GM21529 (cell line): ENCODE measurements at regions not wholly inside any gene's neighbourhood (a gene's known extent, or its start where the extent isn't known, plus 50 kb on each side); places are given as distances from the start of the nearest gene placed in this dataset.
"Not testable (repeated sequence)": the region's sequence is repeated elsewhere in the genome, so short reads cannot be mapped to it uniquely, and the experiment has no call there.

ENCODE experiments used
- ATAC-seq: cut with Tn5 transposase; IDR thresholded peaks from one replicate; pipeline ENCODE4 v1.9.1; 2021; ENCODE audit not compliant: unreplicated experiment

GRCh38 chr5:124055751-124056150, 543.8 kb downstream of the CSNK1G3 start:
- ATAC-seq: no peak

DNA sequence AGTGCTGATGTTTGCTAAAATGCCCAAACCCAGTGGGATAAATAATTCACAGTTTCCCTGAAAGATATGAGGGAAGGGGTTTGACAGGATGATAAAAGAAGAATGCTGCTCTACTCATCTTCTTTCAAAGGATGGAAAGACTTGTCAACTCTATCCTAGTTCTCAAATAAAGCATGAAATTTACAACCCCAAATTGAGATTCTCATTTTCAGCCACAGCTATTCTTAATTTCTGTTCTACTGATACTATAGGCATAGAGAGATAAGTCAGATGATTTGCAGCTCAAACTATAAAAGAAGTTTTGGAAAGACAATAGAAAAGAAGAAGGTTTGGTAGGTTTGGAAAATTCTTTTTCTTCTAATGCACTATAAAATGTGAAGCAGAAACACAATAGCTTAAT, 542.6 kb downstream of the CSNK1G3 start:
- peak; percentile 42 for ATAC-seq

GRCh38 chr5:124053340-124053739, 541.4 kb downstream of the CSNK1G3 start:
- no peak for ATAC-seq

DNA sequence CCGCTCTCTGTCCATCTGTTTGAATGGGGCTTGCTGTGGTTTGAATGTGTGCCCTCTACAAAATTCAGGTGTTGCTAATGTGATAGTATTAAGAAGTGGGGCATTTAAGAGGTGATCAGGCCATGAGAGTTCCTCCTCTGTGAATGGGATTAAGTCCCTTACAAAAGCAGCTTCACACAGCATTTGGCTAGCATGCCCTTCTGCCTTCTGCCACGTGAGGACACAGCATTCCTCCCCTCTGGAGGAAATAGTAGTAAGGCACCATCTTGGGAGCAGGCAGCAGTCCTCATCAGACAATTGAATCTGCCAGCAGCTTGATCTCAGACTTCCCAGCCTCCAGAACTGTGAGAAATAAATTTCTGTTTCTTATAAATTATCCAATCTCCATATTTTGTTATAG, 540.2 kb downstream of the CSNK1G3 start:
- ATAC-seq: no peak

GRCh38 chr5:124050120-124050770, 538.3 kb downstream of the CSNK1G3 start:
- ATAC-seq: no peak

DNA sequence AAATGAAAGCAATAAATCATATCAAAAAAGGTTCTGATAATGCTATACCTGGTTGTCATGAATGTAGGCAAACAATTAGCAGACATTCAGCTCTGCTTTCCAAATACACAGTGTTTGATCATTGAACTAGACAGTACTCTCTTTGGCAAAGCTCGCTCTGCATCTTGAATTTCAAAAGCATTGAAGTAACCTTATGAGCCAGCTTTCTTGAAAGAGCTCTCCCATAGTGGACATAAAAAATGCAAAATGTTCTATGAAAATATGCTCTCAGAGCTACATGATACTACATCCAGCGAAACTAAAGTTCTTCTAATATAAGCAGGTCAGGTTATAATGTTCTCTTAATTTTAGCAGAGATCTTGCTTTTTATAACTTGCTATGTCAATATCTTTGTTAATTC, 533.4 kb downstream of the CSNK1G3 start:
- no peak for ATAC-seq

- ATAC-seq: no peak
These were observed 532.6 kb downstream of the CSNK1G3 start for GRCh38 chr5:124044613-124045012.

GRCh38 chr5:124043456-124043855, 531.5 kb downstream of the CSNK1G3 start:
- no peak for ATAC-seq

GRCh38 chr5:124040799-124041198, 528.8 kb downstream of the CSNK1G3 start:
- ATAC-seq: no peak

DNA sequence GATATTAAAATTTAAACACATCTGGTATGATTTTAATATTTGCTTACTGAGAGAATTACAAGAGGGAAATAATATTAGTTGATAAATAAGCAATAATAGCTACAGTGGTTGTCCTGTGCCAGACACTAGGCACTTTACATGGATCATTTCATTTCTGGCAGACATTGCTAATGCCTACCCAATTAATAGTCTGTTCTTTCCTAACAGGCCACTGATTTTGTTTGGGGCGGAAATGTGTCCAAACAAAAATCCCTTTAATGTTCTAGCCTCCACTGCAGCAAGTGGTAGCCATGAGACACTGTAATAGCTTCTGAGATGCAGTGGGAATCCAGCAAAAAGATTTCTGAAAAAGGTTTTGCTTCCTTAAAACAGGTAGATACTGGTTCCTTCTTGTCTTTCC, 527.4 kb downstream of the CSNK1G3 start:
- ATAC-seq: no peak

- no peak for ATAC-seq
These were observed 524.8 kb downstream of the CSNK1G3 start for GRCh38 chr5:124036786-124037185.

GRCh38 chr5:124034963-124035362, 523.0 kb downstream of the CSNK1G3 start:
- peak; percentile 99 for ATAC-seq

DNA sequence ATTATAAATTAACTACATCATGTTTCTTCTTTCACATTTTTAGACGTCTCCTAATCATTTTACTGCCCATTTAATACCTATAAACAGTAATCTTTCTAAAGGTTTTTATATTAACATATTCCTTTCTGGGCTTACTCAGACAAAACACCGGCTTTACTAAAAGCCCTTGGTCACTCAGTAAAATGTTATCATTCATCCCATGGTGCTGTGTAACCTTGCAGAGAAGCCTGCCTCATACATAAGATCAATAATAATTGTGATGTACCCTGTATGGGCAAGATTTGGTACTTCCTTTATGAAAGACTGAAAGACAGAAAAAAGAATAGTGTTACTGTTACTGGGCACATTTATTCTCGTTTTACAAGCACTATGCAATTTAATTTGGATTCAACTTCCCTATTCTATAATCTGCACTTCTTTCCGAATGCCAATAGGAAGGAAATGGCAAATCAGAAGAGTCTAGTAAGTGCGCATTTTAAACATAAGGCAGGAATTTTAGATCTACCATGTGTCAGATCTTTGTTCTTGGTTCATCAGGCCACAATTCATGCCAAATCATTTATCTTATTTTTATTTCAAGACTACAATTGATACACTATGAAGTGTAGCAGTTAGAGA, 522.2 kb downstream of the CSNK1G3 start:
- no peak for ATAC-seq

DNA sequence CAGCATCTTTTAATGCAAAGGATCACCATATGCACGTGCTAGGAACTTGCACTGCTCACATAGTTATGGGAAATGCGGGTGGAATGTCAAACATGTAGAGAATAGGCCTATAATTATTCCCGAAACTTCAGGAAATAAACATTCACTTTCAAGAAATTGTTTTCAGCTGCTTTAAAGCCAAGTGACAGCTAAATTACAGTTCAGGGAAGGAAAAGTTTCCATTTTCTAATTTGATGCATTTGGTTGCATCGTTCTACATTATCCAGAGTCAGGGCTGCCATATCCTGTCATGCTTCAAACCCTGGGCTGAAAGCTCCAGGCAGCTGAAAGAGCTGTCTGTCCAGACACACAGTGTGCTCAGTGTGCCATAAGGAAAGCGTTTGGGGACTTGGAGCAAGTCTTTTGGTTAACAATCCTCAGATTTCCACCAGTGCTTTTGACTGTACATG, 518.1 kb downstream of the CSNK1G3 start:
- ATAC-seq: no peak

DNA sequence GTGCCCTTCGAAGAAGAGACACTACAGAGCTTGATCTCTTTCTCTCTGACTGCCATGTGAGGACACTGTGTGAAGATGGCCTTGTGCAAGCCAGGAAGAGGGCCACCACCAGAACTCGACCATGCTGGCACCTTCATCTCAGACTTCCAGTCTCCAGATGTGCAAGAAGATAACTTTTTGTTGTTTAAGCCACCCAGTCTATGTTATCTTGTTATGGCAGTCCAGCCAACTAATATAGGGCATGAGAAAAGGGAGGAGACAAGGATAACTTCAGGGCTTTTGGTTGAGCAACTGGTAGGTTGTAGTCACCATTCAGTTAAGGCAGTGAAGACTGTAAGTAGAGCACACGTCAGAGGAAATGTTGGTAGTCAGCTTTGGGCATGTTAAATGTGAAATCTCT, 515.5 kb downstream of the CSNK1G3 start:
- no peak for ATAC-seq

GRCh38 chr5:124025306-124025845, 513.4 kb downstream of the CSNK1G3 start:
- ATAC-seq: no peak

- ATAC-seq: no peak
These were observed 511.0 kb downstream of the CSNK1G3 start for GRCh38 chr5:124022966-124023365.

DNA sequence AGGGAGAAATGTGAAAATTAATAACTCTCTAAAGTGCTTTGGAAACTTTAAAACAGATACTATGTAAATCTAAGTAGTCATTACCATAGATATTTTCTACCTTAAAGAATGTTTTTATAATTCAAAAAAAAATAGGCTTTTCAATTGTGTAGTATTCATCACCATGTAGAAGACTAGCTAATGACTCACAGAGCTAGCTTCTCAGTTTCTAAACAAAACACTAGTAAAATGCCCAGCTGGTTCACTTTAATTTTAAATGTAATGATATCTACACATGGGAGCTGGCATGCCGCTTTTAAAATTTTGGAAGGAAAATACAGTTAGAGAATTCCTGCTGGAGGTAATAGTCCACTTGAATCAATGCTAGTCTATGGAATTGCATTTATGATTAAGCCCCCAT, 509.8 kb downstream of the CSNK1G3 start:
- ATAC-seq: no peak

GRCh38 chr5:124021066-124021641, 509.2 kb downstream of the CSNK1G3 start:
- ATAC-seq: no peak

GRCh38 chr5:124017321-124017720, 505.3 kb downstream of the CSNK1G3 start:
- not testable (repeated sequence) for ATAC-seq

DNA sequence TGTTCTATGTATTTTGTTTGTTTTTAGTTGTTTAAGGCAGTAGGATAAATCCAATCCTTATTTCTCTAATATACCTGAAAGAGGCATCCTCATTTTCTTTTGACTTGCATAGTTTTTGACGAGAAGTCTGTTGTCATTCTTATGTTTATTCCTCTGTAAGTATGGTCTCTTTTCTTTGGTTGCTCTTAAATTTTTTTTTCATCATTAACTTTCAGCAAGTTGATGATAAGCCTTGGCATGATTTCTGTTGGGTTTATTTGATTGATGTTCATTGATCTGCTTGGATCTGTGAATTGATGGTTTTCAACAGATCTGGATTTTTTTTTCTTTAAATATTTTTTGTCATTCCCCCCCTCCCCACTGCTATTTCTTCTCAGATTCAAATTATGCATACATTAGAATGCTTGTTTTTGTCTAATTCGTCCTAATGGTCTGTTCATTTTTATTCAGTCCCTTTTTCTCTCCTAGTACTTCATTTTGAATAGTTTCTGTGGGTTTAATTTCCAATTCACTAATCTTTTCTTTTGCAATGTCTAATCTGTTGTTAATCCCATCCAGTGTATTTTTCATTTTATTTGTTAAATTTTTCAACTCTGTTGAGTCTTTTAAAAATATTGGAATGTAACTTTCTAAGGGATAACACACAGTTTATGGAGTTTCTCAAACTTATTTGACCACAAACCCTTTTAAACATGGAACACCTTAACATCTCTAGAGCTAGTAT, 495.9 kb downstream of the CSNK1G3 start:
- no peak for ATAC-seq
